ENCODE measurements at regions not wholly inside any gene's neighbourhood (a gene's known extent, or its start where the extent isn't known, plus 50 kb on each side); places are given as distances from the start of the nearest gene placed in this dataset.

DNA sequence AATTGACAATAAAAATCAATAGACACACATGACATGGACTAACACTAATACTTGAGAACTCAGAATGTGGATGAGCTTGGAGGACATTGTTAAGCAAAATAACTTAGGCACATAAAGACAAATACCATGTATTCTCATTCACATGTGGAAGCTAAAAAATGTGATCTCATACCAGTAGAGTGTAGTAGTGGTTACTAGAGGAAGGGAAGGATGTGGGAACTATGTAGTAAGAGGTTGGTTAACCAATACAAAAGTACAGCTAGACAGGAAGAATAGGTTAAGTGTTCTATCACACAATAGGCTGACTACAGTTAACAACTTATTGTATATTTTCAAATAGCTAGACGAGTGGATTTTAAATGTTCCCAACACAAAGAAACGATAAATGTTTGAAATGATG lies 415.8 kb upstream of the KLF12 start:
- TF ChIP-seq FOS (IDR thresholded peaks at IDR 0.05; ENCODE audit: borderline replicate concordance, extremely low read depth, insufficient read length) = no peak
- TF ChIP-seq TAF1 (IDR thresholded peaks at IDR 0.05; ENCODE audit: borderline replicate concordance, low read depth, low read length) = no peak
- no peak for TF ChIP-seq POU2F2 (IDR thresholded peaks at IDR 0.05; ENCODE audit: borderline replicate concordance, low read depth, low read length)
- TF ChIP-seq, protein P1, sequence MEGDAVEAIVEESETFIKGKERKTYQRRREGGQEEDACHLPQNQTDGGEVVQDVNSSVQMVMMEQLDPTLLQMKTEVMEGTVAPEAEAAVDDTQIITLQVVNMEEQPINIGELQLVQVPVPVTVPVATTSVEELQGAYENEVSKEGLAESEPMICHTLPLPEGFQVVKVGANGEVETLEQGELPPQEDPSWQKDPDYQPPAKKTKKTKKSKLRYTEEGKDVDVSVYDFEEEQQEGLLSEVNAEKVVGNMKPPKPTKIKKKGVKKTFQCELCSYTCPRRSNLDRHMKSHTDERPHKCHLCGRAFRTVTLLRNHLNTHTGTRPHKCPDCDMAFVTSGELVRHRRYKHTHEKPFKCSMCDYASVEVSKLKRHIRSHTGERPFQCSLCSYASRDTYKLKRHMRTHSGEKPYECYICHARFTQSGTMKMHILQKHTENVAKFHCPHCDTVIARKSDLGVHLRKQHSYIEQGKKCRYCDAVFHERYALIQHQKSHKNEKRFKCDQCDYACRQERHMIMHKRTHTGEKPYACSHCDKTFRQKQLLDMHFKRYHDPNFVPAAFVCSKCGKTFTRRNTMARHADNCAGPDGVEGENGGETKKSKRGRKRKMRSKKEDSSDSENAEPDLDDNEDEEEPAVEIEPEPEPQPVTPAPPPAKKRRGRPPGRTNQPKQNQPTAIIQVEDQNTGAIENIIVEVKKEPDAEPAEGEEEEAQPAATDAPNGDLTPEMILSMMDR (IDR thresholded peaks at IDR 0.05 in 2 of 3, conservative IDR thresholded peaks at IDR 0.05 in 1 of 3; ENCODE audit: control insufficient read depth in 2 of 3, extremely low read depth in 1 of 3, insufficient read depth in 1 of 3, low read depth in 3 of 3, low read length in 3 of 3) = no peak
- TF ChIP-seq, protein P2, sequence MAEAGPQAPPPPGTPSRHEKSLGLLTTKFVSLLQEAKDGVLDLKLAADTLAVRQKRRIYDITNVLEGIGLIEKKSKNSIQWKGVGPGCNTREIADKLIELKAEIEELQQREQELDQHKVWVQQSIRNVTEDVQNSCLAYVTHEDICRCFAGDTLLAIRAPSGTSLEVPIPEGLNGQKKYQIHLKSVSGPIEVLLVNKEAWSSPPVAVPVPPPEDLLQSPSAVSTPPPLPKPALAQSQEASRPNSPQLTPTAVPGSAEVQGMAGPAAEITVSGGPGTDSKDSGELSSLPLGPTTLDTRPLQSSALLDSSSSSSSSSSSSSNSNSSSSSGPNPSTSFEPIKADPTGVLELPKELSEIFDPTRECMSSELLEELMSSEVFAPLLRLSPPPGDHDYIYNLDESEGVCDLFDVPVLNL (IDR thresholded peaks at IDR 0.05; ENCODE audit: low read depth, low read length) = no peak
- TF ChIP-seq TCF12 (IDR thresholded peaks at IDR 0.05; ENCODE audit: low read depth, low read length) = no peak
